ENCODE measurements at regions not wholly inside any gene's neighbourhood (a gene's known extent, or its start where the extent isn't known, plus 50 kb on each side); places are given as distances from the start of the nearest gene placed in this dataset.

- Histone ChIP-seq H3K27me3 (ENCODE audit: control insufficient read depth in 1 of 2, insufficient read depth in 2 of 2, low read length in 2 of 2) (no peaks in the 10 kb centered on the region), H3K9me3 (ENCODE audit: control insufficient read depth in 2 of 2, low read length in 2 of 2) (no peaks in the 10 kb centered on the region), H3K4me1 (ENCODE audit: control insufficient read depth, insufficient read depth, low read length) (no peaks in the 10 kb centered on the region), H3K4me3 (ENCODE audit: low read length in 2 of 2) (no peak overlapping the region), H3K27ac (ENCODE audit: low read length) (no peak overlapping the region), H3K36me3 (ENCODE audit: control insufficient read depth in 2 of 2, insufficient read depth in 2 of 2, low read length in 2 of 2) (no peaks in the 10 kb centered on the region), H3K9ac (ENCODE audit: low read length in 2 of 2) (no peak overlapping the region)
Observed at GRCh38 chr13:107458269-107458668, 757.1 kb downstream of the LIG4 start.

GRCh38 chr13:107457686-107458085, 757.6 kb downstream of the LIG4 start:
- H3K36me3 ChIP-seq (ENCODE audit: control insufficient read depth in 2 of 2, insufficient read depth in 2 of 2, low read length in 2 of 2) = no peaks in the 10 kb centered on the region
- H3K9me3 ChIP-seq (ENCODE audit: control insufficient read depth in 2 of 2, low read length in 2 of 2) = no peaks in the 10 kb centered on the region
- no peak overlapping the region for H3K27ac ChIP-seq (ENCODE audit: low read length)
- H3K9ac ChIP-seq (ENCODE audit: low read length in 2 of 2) = no peak overlapping the region
- H3K27me3 ChIP-seq (ENCODE audit: control insufficient read depth in 1 of 2, insufficient read depth in 2 of 2, low read length in 2 of 2) = no peaks in the 10 kb centered on the region
- H3K4me1 ChIP-seq (ENCODE audit: control insufficient read depth, insufficient read depth, low read length) = no peaks in the 10 kb centered on the region
- H3K4me3 ChIP-seq (ENCODE audit: low read length in 2 of 2) = no peak overlapping the region

- no peaks in the 10 kb centered on the region for H3K27me3 ChIP-seq (ENCODE audit: control insufficient read depth in 1 of 2, insufficient read depth in 2 of 2, low read length in 2 of 2)
- H3K9me3 ChIP-seq (ENCODE audit: control insufficient read depth in 2 of 2, low read length in 2 of 2) = no peaks in the 10 kb centered on the region
- H3K27ac ChIP-seq (ENCODE audit: low read length) = no peak overlapping the region
- no peak overlapping the region for H3K9ac ChIP-seq (ENCODE audit: low read length in 2 of 2)
- H3K4me1 ChIP-seq (ENCODE audit: control insufficient read depth, insufficient read depth, low read length) = no peaks in the 10 kb centered on the region
- H3K4me3 ChIP-seq (ENCODE audit: low read length in 2 of 2) = no peak overlapping the region
- no peaks in the 10 kb centered on the region for H3K36me3 ChIP-seq (ENCODE audit: control insufficient read depth in 2 of 2, insufficient read depth in 2 of 2, low read length in 2 of 2)
Observed at GRCh38 chr13:107456431-107456830, 758.9 kb downstream of the LIG4 start.

- no peak overlapping the region for H3K27ac ChIP-seq (ENCODE audit: low read length)
- H3K36me3 ChIP-seq (ENCODE audit: control insufficient read depth in 2 of 2, insufficient read depth in 2 of 2, low read length in 2 of 2) = no peaks in the 10 kb centered on the region
- H3K9ac ChIP-seq (ENCODE audit: low read length in 2 of 2) = no peak overlapping the region
- no peak overlapping the region for H3K4me3 ChIP-seq (ENCODE audit: low read length in 2 of 2)
- no peaks in the 10 kb centered on the region for H3K4me1 ChIP-seq (ENCODE audit: control insufficient read depth, insufficient read depth, low read length)
- no peaks in the 10 kb centered on the region for H3K9me3 ChIP-seq (ENCODE audit: control insufficient read depth in 2 of 2, low read length in 2 of 2)
- H3K27me3 ChIP-seq (ENCODE audit: control insufficient read depth in 1 of 2, insufficient read depth in 2 of 2, low read length in 2 of 2) = no peaks in the 10 kb centered on the region
Observed at GRCh38 chr13:107452833-107453232, 762.5 kb downstream of the LIG4 start.

- Histone ChIP-seq H3K27me3 (ENCODE audit: control insufficient read depth in 1 of 2, insufficient read depth in 2 of 2, low read length in 2 of 2) (no peaks in the 10 kb centered on the region), H3K36me3 (ENCODE audit: control insufficient read depth in 2 of 2, insufficient read depth in 2 of 2, low read length in 2 of 2) (no peaks in the 10 kb centered on the region), H3K9me3 (ENCODE audit: control insufficient read depth in 2 of 2, low read length in 2 of 2) (no peaks in the 10 kb centered on the region), H3K4me3 (ENCODE audit: low read length in 2 of 2) (no peak overlapping the region), H3K27ac (ENCODE audit: low read length) (no peak overlapping the region), H3K9ac (ENCODE audit: low read length in 2 of 2) (no peak overlapping the region), H3K4me1 (ENCODE audit: control insufficient read depth, insufficient read depth, low read length) (no peaks in the 10 kb centered on the region)
Observed at GRCh38 chr13:107450931-107451330, 764.4 kb downstream of the LIG4 start.

GRCh38 chr13:107450431-107450830, 764.9 kb downstream of the LIG4 start:
- no peaks in the 10 kb centered on the region for H3K27me3 ChIP-seq (ENCODE audit: control insufficient read depth in 1 of 2, insufficient read depth in 2 of 2, low read length in 2 of 2)
- H3K36me3 ChIP-seq (ENCODE audit: control insufficient read depth in 2 of 2, insufficient read depth in 2 of 2, low read length in 2 of 2) = no peaks in the 10 kb centered on the region
- H3K4me3 ChIP-seq (ENCODE audit: low read length in 2 of 2) = no peak overlapping the region
- H3K9ac ChIP-seq (ENCODE audit: low read length in 2 of 2) = no peak overlapping the region
- H3K27ac ChIP-seq (ENCODE audit: low read length) = no peak overlapping the region
- no peaks in the 10 kb centered on the region for H3K9me3 ChIP-seq (ENCODE audit: control insufficient read depth in 2 of 2, low read length in 2 of 2)
- H3K4me1 ChIP-seq (ENCODE audit: control insufficient read depth, insufficient read depth, low read length) = no peaks in the 10 kb centered on the region

- Histone ChIP-seq H3K27me3 (ENCODE audit: control insufficient read depth in 1 of 2, insufficient read depth in 2 of 2, low read length in 2 of 2) (no peaks in the 10 kb centered on the region), H3K36me3 (ENCODE audit: control insufficient read depth in 2 of 2, insufficient read depth in 2 of 2, low read length in 2 of 2) (no peaks in the 10 kb centered on the region), H3K4me3 (ENCODE audit: low read length in 2 of 2) (no peak overlapping the region), H3K4me1 (ENCODE audit: control insufficient read depth, insufficient read depth, low read length) (no peaks in the 10 kb centered on the region), H3K9ac (ENCODE audit: low read length in 2 of 2) (no peak overlapping the region), H3K27ac (ENCODE audit: low read length) (no peak overlapping the region), H3K9me3 (ENCODE audit: control insufficient read depth in 2 of 2, low read length in 2 of 2) (no peaks in the 10 kb centered on the region)
Observed at GRCh38 chr13:107447591-107447990, 767.7 kb downstream of the LIG4 start.

GRCh38 chr13:107441279-107441678, 774.1 kb downstream of the LIG4 start:
- no peaks in the 10 kb centered on the region for H3K36me3 ChIP-seq (ENCODE audit: control insufficient read depth in 2 of 2, insufficient read depth in 2 of 2, low read length in 2 of 2)
- no peaks in the 10 kb centered on the region for H3K4me1 ChIP-seq (ENCODE audit: control insufficient read depth, insufficient read depth, low read length)
- no peak overlapping the region for H3K27ac ChIP-seq (ENCODE audit: low read length)
- H3K9ac ChIP-seq (ENCODE audit: low read length in 2 of 2) = no peak overlapping the region
- no peak overlapping the region for H3K4me3 ChIP-seq (ENCODE audit: low read length in 2 of 2)
- no peaks in the 10 kb centered on the region for H3K27me3 ChIP-seq (ENCODE audit: control insufficient read depth in 1 of 2, insufficient read depth in 2 of 2, low read length in 2 of 2)
- H3K9me3 ChIP-seq (ENCODE audit: control insufficient read depth in 2 of 2, low read length in 2 of 2) = no peaks in the 10 kb centered on the region

- no peaks in the 10 kb centered on the region for H3K4me1 ChIP-seq (ENCODE audit: control insufficient read depth, insufficient read depth, low read length)
- no peak overlapping the region for H3K4me3 ChIP-seq (ENCODE audit: low read length in 2 of 2)
- H3K27me3 ChIP-seq (ENCODE audit: control insufficient read depth in 1 of 2, insufficient read depth in 2 of 2, low read length in 2 of 2) = no peaks in the 10 kb centered on the region
- no peaks in the 10 kb centered on the region for H3K36me3 ChIP-seq (ENCODE audit: control insufficient read depth in 2 of 2, insufficient read depth in 2 of 2, low read length in 2 of 2)
- H3K9me3 ChIP-seq (ENCODE audit: control insufficient read depth in 2 of 2, low read length in 2 of 2) = no peaks in the 10 kb centered on the region
- H3K9ac ChIP-seq (ENCODE audit: low read length in 2 of 2) = no peak overlapping the region
- H3K27ac ChIP-seq (ENCODE audit: low read length) = no peak overlapping the region
Observed at GRCh38 chr13:107438251-107438650, 777.1 kb downstream of the LIG4 start.

GRCh38 chr13:107434347-107434746, 781.0 kb downstream of the LIG4 start:
- peaks cover 0 to 3% of the 10 kb centered on the region in 2 donors for H3K9me3 ChIP-seq (ENCODE audit: control insufficient read depth in 2 of 2, low read length in 2 of 2)
- H3K4me1 ChIP-seq (ENCODE audit: control insufficient read depth, insufficient read depth, low read length) = no peaks in the 10 kb centered on the region
- H3K27ac ChIP-seq (ENCODE audit: low read length) = no peak overlapping the region
- H3K36me3 ChIP-seq (ENCODE audit: control insufficient read depth in 2 of 2, insufficient read depth in 2 of 2, low read length in 2 of 2) = no peaks in the 10 kb centered on the region
- H3K27me3 ChIP-seq (ENCODE audit: control insufficient read depth in 1 of 2, insufficient read depth in 2 of 2, low read length in 2 of 2) = no peaks in the 10 kb centered on the region
- no peak overlapping the region for H3K9ac ChIP-seq (ENCODE audit: low read length in 2 of 2)
- no peak overlapping the region for H3K4me3 ChIP-seq (ENCODE audit: low read length in 2 of 2)

- Histone ChIP-seq H3K4me3 (ENCODE audit: low read length in 2 of 2) (no peak overlapping the region), H3K27me3 (ENCODE audit: control insufficient read depth in 1 of 2, insufficient read depth in 2 of 2, low read length in 2 of 2) (no peaks in the 10 kb centered on the region), H3K4me1 (ENCODE audit: control insufficient read depth, insufficient read depth, low read length) (no peaks in the 10 kb centered on the region), H3K36me3 (ENCODE audit: control insufficient read depth in 2 of 2, insufficient read depth in 2 of 2, low read length in 2 of 2) (no peaks in the 10 kb centered on the region), H3K9me3 (ENCODE audit: control insufficient read depth in 2 of 2, low read length in 2 of 2) (peaks cover 0 to 3% of the 10 kb centered on the region in 2 donors), H3K27ac (ENCODE audit: low read length) (no peak overlapping the region), H3K9ac (ENCODE audit: low read length in 2 of 2) (no peak overlapping the region)
Observed at GRCh38 chr13:107427536-107427935, 787.8 kb downstream of the LIG4 start.
